SK-N-SH (cell line): ENCODE measurements at regions not wholly inside any gene's neighbourhood (a gene's known extent, or its start where the extent isn't known, plus 50 kb on each side); places are given as distances from the start of the nearest gene placed in this dataset.

Source experiments
- CTCF ChIA-PET: fragments of 300-600, 350-600 bp; formaldehyde crosslinking; extraction: SDS; loops from one replicate; lab custom pipeline; 2021; lab: Yijun Ruan, JAX
- POLR2A ChIA-PET: fragments of 350-600 bp; sonication (Branson Sonifier 250); formaldehyde crosslinking; extraction: SDS; loops from one replicate; lab custom pipeline; 2020; ENCODE audit warnings: antibody characterized with exemption, inconsistent platforms; lab: Yijun Ruan, JAX
- DNase-seq: peaks from one replicate; pipeline ENCODE4 v3.0.0; 2012
- H2AFZ ChIP-seq: fragments of 200-600 bp; sonication (generic); 2 replicates; pipeline ENCODE4 v1.8.1; 2016; ENCODE audit warnings: antibody characterized with exemption, mild to moderate bottlenecking, low read depth
- H3F3A ChIP-seq: fragments of 200-600 bp; sonication (generic); replicated peaks from 2 replicates; pipeline ENCODE3; 2016; ENCODE audit warnings: antibody characterized with exemption, mild to moderate bottlenecking; ENCODE audit not compliant: insufficient read depth
- H3K27ac ChIP-seq, 2 experiments: fragments of 200-500 bp in 1 of 2; fragments of 200-600 bp in 1 of 2; sonication (Bioruptor generic) in 1 of 2; sonication (generic), shearing (Covaris generic) in 1 of 2; 2 replicates each; pipeline versions ENCODE4 v1.5.1 to v1.6.1; 2014 to 2016; ENCODE audit warnings: low read depth in 2 of 2, inconsistent platforms in 1 of 2, low read length in 1 of 2, mild to moderate bottlenecking in 1 of 2, mixed read lengths in 1 of 2
- H3K27me3 ChIP-seq: fragments of 200-600 bp; sonication (generic), shearing (Covaris generic); 2 replicates; pipeline ENCODE4 v1.6.1; 2016; ENCODE audit warnings: mixed run types; ENCODE audit not compliant: insufficient read depth
- H3K36me3 ChIP-seq, 2 experiments: fragments of 200-500 bp in 1 of 2; fragments of 200-600 bp in 1 of 2; sonication (Bioruptor generic) in 1 of 2; sonication (generic) in 1 of 2; replicated peaks in 1 of 2; 2 replicates each; pipeline versions ENCODE3 to v1.5.1; 2014 to 2016; ENCODE audit warnings: low read length in 1 of 2, mild to moderate bottlenecking in 1 of 2; ENCODE audit not compliant: insufficient read depth in 2 of 2, control insufficient read depth in 1 of 2
- H3K4me1 ChIP-seq, 2 experiments: fragments of 200-500 bp in 1 of 2; fragments of 200-600 bp in 1 of 2; sonication (Bioruptor generic) in 1 of 2; sonication (generic), shearing (Covaris generic) in 1 of 2; 2 replicates each; pipeline versions ENCODE4 v1.5.1 to v1.6.1; 2014 to 2016; ENCODE audit warnings: low read depth in 1 of 2, low read length in 1 of 2, mixed run types in 1 of 2; ENCODE audit not compliant: insufficient read depth in 2 of 2, control insufficient read depth in 1 of 2
- H3K4me2 ChIP-seq: fragments of 200-600 bp; sonication (generic), shearing (Covaris generic); 2 replicates; pipeline ENCODE4 v1.6.1; 2017; ENCODE audit warnings: mixed run types
- H3K4me3 ChIP-seq, 2 experiments: fragments of 200-500 bp in 1 of 2; fragments of 200-600 bp in 1 of 2; sonication (Bioruptor generic) in 1 of 2; sonication (generic), shearing (Covaris generic) in 1 of 2; 2 replicates each; pipeline versions ENCODE4 v1.5.1 to v1.8.1; 2014 to 2016; ENCODE audit warnings: low read depth in 2 of 2, inconsistent platforms in 1 of 2, low read length in 1 of 2, mild to moderate bottlenecking in 1 of 2, mixed read lengths in 1 of 2, moderate library complexity in 1 of 2
- H3K79me2 ChIP-seq: fragments of 200-600 bp; sonication (generic); 2 replicates; pipeline ENCODE4 v1.8.1; 2017; ENCODE audit warnings: mild to moderate bottlenecking; ENCODE audit not compliant: insufficient read depth
- H3K9ac ChIP-seq: fragments of 200-600 bp; sonication (generic); 2 replicates; pipeline ENCODE4 v1.6.1; 2017; ENCODE audit warnings: mixed run types
- H3K9me2 ChIP-seq: fragments of 200-600 bp; sonication (generic); 2 replicates; pipeline ENCODE4 v1.6.1; 2017; ENCODE audit warnings: mixed run types
- H3K9me3 ChIP-seq: fragments of 200-600 bp; sonication (generic); 2 replicates; pipeline ENCODE4 v1.6.1; 2017; ENCODE audit warnings: mixed run types, mild to moderate bottlenecking, moderate library complexity
- H4K20me1 ChIP-seq: fragments of 200-600 bp; sonication (generic); 2 replicates; pipeline ENCODE4 v1.6.1; 2017; ENCODE audit warnings: mild to moderate bottlenecking, mixed run types; ENCODE audit not compliant: insufficient read depth
- CHD2 ChIP-seq: fragments of 150-350 bp; IDR thresholded peaks from 2 replicates; pipeline ENCODE4 v1.6.1; 2018; ENCODE audit warnings: low read length; ENCODE audit not compliant: partially characterized antibody
- FOXJ3 ChIP-seq: sonication (generic); formaldehyde crosslinking; IDR thresholded peaks from 2 replicates; pipeline ENCODE4 v1.5.1; 2020; ENCODE audit warnings: mild to moderate bottlenecking, missing genetic modification reagents
- JUND ChIP-seq: IDR thresholded peaks from 2 replicates; pipeline ENCODE4 v1.4.0; 2012
- NRF1 ChIP-seq: IDR thresholded peaks from 2 replicates; pipeline ENCODE4 v1.6.1; 2012; ENCODE audit warnings: low read depth, mild to moderate bottlenecking, low read length
- POLR2AphosphoS5 ChIP-seq: IDR thresholded peaks from 2 replicates; pipeline ENCODE4 v1.6.1; 2012; ENCODE audit warnings: low read depth, low read length
- RAD21 ChIP-seq: IDR thresholded peaks from 2 replicates; pipeline ENCODE4 v1.6.1; 2012; ENCODE audit warnings: mild to moderate bottlenecking, low read length
- WGBS: methylation state at CpG from one replicate; pipeline ENCODE4 v1.1.6; 2017; ENCODE audit warnings: low lambda C conversion rate; 5-methylcytosine and 5-hydroxymethylcytosine counted together
- TF ChIP-seq, protein P1 (sequence below): fragments of 150-350 bp; IDR thresholded peaks from 2 replicates; pipeline ENCODE4 v1.6.1; 2017; ENCODE audit warnings: antibody characterized with exemption, low read length, low read depth, borderline replicate concordance
- TF ChIP-seq, protein P2 (sequence below): IDR thresholded peaks from 2 replicates; pipeline ENCODE4 v1.4.0; 2012; ENCODE audit warnings: low read depth
- TF ChIP-seq, protein P3 (sequence below): IDR thresholded peaks from 2 replicates; pipeline ENCODE4 v1.4.0; 2012; ENCODE audit warnings: low read depth, borderline replicate concordance
- TF ChIP-seq, protein P4 (sequence below): fragments of 200-600 bp; sonication (generic); IDR thresholded peaks from 2 replicates; pipeline ENCODE4 v1.6.1; 2017; ENCODE audit warnings: antibody characterized with exemption, mild to moderate bottlenecking, moderate library complexity

DNA sequence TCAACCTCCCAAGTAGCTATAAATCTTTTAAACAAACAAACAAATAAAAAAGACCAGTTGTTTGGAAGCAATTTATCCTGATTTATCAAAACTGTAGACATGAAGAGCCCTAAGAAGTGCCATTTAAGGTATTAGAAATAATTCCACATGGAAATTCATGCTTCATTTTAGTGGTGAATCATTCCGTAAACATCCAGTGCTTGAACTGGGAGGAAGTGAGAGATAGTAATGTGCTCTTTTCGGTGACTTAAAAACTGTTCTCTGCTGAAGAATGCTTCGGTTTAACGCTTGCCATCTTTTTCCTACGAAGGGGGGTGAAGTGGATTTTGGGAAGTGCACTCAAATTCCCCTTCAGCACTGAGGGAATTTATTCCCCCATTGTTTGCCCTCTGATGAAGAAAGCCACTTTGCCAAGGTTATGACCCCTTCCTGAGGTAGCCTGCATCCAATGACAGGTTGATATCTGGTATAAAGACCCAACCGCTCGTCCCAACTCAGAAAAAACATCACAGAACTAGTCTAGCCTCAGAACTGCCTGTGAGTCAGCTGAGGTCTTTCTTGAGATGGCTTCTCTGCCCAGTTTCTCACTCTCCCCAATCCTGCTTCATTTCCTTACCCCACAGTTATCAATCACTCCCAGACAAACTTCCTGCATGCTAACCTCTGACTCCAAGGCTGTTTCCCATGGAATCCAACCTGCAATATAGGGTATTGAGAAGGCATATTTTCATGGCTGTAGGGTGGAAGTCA is 244.1 kb downstream of the AEBP2 start (continued):
- TF ChIP-seq, protein P1, sequence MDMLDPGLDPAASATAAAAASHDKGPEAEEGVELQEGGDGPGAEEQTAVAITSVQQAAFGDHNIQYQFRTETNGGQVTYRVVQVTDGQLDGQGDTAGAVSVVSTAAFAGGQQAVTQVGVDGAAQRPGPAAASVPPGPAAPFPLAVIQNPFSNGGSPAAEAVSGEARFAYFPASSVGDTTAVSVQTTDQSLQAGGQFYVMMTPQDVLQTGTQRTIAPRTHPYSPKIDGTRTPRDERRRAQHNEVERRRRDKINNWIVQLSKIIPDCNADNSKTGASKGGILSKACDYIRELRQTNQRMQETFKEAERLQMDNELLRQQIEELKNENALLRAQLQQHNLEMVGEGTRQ: no peak
- TF ChIP-seq, protein P2, sequence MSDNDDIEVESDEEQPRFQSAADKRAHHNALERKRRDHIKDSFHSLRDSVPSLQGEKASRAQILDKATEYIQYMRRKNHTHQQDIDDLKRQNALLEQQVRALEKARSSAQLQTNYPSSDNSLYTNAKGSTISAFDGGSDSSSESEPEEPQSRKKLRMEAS: peak; percentile 46; the same call in 1 of the 2 replicates
- TF ChIP-seq, protein P3, sequence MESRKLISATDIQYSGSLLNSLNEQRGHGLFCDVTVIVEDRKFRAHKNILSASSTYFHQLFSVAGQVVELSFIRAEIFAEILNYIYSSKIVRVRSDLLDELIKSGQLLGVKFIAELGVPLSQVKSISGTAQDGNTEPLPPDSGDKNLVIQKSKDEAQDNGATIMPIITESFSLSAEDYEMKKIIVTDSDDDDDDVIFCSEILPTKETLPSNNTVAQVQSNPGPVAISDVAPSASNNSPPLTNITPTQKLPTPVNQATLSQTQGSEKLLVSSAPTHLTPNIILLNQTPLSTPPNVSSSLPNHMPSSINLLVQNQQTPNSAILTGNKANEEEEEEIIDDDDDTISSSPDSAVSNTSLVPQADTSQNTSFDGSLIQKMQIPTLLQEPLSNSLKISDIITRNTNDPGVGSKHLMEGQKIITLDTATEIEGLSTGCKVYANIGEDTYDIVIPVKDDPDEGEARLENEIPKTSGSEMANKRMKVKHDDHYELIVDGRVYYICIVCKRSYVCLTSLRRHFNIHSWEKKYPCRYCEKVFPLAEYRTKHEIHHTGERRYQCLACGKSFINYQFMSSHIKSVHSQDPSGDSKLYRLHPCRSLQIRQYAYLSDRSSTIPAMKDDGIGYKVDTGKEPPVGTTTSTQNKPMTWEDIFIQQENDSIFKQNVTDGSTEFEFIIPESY: no peak
- no peak for TF ChIP-seq CHD2
- peak; percentile 74 for TF ChIP-seq JUND
- no peak for TF ChIP-seq FOXJ3
- TF ChIP-seq POLR2AphosphoS5: no peak
- TF ChIP-seq, all 33 proteins: peak for 8

DNA sequence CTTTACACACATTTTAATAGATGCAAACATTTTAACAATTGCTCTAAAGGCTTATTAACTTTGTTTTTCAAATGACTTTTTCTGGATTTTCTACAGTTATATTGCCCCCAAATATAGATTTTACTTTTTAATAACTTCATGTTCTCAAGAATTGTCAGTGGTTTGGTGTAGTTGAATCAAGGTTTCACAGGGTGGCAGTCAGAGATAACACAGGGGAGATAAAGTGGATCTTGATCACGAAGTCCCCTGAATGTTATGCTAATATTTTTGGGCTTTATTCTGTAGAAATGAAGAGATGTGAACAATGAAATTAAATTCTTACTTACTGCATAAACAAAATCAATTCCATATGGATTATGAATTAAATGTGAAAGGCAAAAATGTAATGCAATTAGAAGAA is 248.1 kb downstream of the AEBP2 start:
- POLR2A ChIA-PET: no interaction called here
- CTCF ChIA-PET: interaction anchor here (1.0 to 1.3 kb wide), 2 partner anchors 70 to 915 kb away, joined by 3 to 4 read pairs; no protein-coding TSS in a partner anchor
- Histone ChIP-seq H3K27me3 (no peaks in the 10 kb centered on the region), H3K4me1 (peaks cover 0 to 25% of the 10 kb centered on the region in 2 experiments; a peak in 2 of 4 replicates), H3K79me2 (no peaks in the 10 kb centered on the region), H3F3A (peaks cover 19% of the 10 kb centered on the region), H3K36me3 (no peaks in the 10 kb centered on the region), H2AFZ (no peak overlapping the region; the same call in 1 of the 2 replicates), H3K9me3 (no peaks in the 10 kb centered on the region), H3K9ac (no peak overlapping the region), H4K20me1 (no peaks in the 10 kb centered on the region), H3K27ac (no peak overlapping the region), H3K4me3 (no peak overlapping the region), H3K4me2 (no peak overlapping the region), H3K9me2 (no peaks in the 10 kb centered on the region)
- 63% methylated on average over 1 of the region's 1 CpG for WGBS
- peak; percentile 56 for TF ChIP-seq RAD21
- TF ChIP-seq, protein P4, sequence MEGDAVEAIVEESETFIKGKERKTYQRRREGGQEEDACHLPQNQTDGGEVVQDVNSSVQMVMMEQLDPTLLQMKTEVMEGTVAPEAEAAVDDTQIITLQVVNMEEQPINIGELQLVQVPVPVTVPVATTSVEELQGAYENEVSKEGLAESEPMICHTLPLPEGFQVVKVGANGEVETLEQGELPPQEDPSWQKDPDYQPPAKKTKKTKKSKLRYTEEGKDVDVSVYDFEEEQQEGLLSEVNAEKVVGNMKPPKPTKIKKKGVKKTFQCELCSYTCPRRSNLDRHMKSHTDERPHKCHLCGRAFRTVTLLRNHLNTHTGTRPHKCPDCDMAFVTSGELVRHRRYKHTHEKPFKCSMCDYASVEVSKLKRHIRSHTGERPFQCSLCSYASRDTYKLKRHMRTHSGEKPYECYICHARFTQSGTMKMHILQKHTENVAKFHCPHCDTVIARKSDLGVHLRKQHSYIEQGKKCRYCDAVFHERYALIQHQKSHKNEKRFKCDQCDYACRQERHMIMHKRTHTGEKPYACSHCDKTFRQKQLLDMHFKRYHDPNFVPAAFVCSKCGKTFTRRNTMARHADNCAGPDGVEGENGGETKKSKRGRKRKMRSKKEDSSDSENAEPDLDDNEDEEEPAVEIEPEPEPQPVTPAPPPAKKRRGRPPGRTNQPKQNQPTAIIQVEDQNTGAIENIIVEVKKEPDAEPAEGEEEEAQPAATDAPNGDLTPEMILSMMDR: 0 out of 2 replicates have a peak, but pooled peaks have one; percentile 24
- TF ChIP-seq NRF1: no peak
- DNase-seq: peak; percentile 42
